ENCODE measurements at regions not wholly inside any gene's neighbourhood (a gene's known extent, or its start where the extent isn't known, plus 50 kb on each side); places are given as distances from the start of the nearest gene placed in this dataset.
"Not testable (repeated sequence)": the region's sequence is repeated elsewhere in the genome, so short reads cannot be mapped to it uniquely, and the experiment has no call there.

DNA sequence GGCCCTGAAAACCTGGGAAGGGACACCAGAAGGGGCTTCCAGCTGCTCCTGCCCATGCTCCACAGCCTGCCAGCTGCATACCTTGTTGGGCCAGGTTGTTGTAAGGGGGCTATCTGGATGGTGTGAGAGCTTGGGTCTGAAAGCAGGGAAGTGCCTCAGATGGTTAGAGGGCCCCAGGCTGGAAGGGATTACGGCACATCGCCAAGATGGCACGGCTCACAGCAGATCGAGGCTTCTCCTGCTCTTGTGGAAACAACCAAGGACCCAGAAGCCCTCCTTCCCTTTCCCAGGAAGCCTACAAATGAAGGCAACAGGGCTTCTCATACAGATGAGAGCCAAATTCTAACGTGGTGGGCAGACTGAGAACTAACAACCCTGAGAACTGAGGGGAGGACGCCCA lies 121.7 kb upstream of the ADCY2 start (continued):
- TF ChIP-seq, protein P1, sequence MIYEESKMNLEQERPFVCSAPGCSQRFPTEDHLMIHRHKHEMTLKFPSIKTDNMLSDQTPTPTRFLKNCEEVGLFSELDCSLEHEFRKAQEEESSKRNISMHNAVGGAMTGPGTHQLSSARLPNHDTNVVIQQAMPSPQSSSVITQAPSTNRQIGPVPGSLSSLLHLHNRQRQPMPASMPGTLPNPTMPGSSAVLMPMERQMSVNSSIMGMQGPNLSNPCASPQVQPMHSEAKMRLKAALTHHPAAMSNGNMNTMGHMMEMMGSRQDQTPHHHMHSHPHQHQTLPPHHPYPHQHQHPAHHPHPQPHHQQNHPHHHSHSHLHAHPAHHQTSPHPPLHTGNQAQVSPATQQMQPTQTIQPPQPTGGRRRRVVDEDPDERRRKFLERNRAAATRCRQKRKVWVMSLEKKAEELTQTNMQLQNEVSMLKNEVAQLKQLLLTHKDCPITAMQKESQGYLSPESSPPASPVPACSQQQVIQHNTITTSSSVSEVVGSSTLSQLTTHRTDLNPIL (CRISPR knock-in tag; IDR thresholded peaks at IDR 0.05; ENCODE audit: low read depth) = no peak
- TF ChIP-seq ZFP3 (CRISPR knock-in tag; IDR thresholded peaks at IDR 0.05) = no peak
- no peak for TF ChIP-seq ISL1 (CRISPR knock-in tag; IDR thresholded peaks at IDR 0.05)
- no peak for TF ChIP-seq RARB (CRISPR knock-in tag; IDR thresholded peaks at IDR 0.05)

DNA sequence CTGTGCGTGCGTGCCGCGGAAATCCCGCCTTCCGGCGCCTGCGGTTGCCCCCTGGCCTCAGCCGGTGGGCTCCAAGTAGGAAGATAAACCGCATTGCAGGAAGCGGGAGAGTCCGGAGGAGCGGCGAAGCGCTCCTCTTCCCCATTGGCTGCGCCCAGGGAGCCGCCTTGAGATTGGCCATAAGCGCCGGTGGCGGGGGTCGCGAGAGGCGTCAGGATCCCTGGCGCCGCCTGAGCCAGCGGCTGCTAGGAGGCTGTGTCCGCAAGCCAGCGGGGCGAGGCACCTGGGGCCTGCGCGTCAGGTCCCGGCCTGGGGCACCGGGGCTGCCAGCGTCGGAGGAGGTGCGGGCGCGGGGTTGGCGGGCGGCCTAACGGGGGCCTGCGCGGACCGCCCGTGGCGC lies 106.3 kb upstream of the ADCY2 start:
- ATAC-seq = not testable (repeated sequence)

DNA sequence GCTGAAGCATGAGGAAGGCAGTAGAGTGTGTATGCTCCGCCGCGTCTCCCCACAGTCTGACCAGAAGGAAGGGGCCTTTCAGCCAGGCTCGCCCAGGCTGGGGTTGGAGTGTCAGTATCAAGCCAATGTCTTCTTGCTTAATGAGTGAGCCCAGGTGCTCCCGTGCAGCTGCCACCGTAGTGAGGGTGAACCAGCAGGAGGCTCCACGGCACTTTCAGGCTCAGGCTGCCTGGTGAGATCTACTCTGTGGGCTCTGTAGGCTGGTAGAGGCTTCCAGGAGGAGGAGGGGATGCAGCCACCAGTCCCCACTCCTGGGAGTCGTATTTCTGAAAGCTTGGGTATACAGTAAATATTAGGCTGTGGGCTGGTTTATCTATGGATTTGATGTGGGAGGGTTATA lies 98.1 kb upstream of the ADCY2 start:
- not testable (repeated sequence) for ATAC-seq

DNA sequence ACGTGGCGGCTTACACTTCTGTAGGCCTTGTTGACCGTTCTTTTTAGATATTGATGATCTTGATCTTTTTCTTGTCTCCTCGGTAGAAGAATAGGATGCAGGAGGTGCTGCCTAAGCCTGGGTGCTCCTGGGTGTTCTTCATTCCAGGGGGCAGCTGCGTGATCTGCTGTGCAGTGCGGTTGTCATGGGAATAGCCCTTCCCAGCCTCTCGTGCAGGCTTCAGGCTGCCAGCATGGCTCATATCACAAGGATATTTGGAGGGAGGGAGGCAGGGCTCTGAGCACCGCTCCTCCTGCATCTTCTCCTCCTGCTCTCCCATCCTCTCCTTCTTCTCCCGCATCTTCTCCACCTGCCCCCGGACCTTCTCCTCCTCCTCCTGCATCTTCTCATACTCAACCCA lies 96.2 kb upstream of the ADCY2 start:
- ATAC-seq = not testable (repeated sequence)

DNA sequence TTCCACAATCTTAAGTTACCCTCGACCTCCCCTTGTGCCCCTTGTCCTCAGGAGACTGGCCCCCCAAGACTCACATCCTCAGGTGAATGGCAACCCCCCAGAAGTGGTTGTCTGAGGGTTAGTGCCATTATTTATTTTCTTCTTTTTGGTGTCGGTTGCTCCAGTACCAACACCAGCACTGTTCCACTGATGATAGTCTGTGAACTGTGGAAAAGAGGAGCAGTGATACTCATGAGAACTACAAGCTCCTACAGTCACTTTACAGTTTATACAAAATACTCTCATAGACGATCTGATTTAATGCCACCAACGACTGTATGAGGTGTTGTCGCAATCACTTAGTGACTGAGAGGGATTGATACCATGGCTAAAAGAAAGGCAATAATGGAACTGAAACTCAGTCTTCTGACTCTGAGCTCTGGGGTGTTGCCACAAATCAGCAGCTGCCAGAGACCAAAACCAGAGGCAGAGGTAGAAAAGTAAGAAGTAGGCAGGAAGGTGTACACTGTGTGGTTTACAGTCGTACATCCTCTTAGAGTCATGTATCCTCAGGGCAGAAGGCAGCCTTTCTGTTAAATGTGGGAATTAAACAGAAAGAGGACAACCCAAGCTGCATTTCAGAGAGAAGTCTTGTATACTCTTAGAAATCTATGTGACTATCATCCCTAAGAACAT lies 90.8 kb upstream of the ADCY2 start:
- not testable (repeated sequence) for ATAC-seq

DNA sequence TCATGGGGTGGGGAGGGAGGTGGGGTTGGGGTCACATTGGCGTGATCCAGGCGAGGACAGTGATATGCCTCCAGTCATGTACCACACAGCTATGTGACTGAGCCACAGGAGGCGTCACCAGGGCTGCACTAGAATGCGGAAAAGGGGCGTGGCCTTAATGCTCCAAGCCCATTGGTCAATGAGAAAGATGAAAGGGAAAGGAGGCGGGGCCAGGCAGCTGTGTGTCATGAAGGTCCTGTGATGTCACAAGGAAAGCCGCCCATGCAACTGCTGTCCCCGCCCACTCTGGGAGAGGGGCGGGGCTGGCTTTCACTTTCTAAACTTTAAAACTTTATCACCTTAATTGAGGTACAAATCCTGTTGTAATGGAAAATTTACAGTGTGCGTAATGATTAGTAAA lies 89.4 kb upstream of the ADCY2 start:
- ATAC-seq = not testable (repeated sequence)

DNA sequence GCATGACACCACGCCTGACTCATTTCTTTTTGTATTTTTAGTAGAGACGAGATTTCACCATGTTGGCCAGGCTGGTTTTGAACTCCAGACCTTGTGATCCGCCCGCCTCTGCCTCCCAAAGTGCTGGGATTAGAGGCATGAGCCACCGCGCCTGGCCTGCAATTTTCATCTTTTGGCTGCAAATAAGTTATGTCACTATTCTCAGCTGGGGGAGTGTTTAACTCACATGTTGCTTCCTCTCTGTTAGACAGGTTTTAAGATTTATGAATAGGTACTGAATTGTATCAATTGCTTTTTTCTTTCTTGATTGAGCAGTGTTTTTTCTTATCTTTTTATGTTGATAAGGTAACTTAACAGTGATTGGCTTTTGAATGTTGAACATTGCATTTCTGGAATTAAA lies 88.2 kb upstream of the ADCY2 start:
- ATAC-seq = not testable (repeated sequence)

DNA sequence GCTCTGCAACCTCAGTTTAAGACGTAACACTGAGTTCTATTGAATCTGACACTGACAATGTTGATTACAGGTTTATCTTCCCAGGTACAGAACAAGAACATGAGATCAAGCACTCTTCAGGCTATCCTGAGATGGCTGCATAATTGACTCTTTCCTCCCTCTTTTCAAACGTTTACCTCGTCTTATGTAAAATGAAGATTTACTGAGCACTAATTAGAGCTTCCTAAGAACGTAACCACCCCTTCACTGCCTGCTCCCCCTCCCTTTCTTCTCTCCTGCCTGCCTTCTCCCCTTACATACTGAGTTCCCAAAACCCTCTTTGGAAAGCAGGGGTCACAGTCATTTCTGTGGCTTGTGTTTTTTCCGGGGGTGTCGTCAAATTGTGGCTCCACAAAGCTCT lies 86.2 kb upstream of the ADCY2 start:
- ATAC-seq = not testable (repeated sequence)

DNA sequence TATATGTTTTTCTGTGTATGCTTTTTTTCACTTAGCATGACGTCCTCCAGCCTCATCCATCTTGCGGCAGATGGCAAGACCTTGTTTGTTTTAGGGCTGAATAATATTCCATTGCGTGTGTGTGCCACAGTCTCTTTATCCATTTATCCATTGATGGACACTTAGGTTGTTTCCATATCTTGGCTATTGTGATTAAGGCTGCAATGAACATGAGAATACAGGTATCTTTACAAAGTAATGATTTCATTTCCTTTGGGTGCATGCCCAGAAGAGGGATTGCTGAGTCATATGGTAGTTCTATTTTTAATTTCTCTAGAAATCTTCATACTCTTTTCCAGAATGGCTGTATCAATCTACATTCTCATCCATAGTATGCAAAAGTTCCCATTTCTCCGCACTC lies 85.3 kb upstream of the ADCY2 start:
- not testable (repeated sequence) for ATAC-seq

DNA sequence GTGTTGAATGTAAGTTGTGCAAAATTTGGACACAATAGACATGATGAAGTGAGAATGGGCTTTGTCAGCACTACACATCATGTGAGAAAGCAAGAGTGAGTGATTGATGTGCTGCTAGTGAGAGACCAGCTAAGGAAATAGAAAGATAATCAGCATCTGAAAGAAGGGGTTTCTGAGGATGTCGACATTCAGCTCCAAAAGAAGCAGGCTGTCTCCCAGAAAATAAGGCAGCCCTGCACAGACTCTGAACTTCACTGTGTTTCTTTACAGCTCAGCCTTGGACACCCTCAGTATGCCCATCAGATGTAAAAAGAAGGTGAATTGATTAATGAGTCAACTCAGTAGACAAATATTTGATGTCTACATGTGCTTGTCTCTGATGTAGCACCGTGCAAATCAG lies 80.8 kb upstream of the ADCY2 start:
- TF ChIP-seq, protein P2, sequence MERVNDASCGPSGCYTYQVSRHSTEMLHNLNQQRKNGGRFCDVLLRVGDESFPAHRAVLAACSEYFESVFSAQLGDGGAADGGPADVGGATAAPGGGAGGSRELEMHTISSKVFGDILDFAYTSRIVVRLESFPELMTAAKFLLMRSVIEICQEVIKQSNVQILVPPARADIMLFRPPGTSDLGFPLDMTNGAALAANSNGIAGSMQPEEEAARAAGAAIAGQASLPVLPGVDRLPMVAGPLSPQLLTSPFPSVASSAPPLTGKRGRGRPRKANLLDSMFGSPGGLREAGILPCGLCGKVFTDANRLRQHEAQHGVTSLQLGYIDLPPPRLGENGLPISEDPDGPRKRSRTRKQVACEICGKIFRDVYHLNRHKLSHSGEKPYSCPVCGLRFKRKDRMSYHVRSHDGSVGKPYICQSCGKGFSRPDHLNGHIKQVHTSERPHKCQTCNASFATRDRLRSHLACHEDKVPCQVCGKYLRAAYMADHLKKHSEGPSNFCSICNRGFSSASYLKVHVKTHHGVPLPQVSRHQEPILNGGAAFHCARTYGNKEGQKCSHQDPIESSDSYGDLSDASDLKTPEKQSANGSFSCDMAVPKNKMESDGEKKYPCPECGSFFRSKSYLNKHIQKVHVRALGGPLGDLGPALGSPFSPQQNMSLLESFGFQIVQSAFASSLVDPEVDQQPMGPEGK (CRISPR knock-in tag; IDR thresholded peaks at IDR 0.05; ENCODE audit: borderline replicate concordance) = no peak
- no peak for TF ChIP-seq ZNF8 (CRISPR knock-in tag; IDR thresholded peaks at IDR 0.05)
- no peak for TF ChIP-seq BACH2 (CRISPR knock-in tag; IDR thresholded peaks at IDR 0.05; ENCODE audit: borderline replicate concordance)
- no peak for TF ChIP-seq ZFP30 (CRISPR knock-in tag; IDR thresholded peaks at IDR 0.05)
- TF ChIP-seq TOX (CRISPR knock-in tag; IDR thresholded peaks at IDR 0.05; ENCODE audit: borderline replicate concordance) = no peak
- TF ChIP-seq ZFP3 (CRISPR knock-in tag; IDR thresholded peaks at IDR 0.05) = no peak
- TF ChIP-seq PPARA (CRISPR knock-in tag; IDR thresholded peaks at IDR 0.05; ENCODE audit: borderline replicate concordance) = no peak
- no peak for TF ChIP-seq ARNTL (CRISPR knock-in tag; IDR thresholded peaks at IDR 0.05; ENCODE audit: borderline replicate concordance, low read depth)
- TF ChIP-seq GLIS3 (CRISPR knock-in tag; IDR thresholded peaks at IDR 0.05) = no peak
- no peak for TF ChIP-seq SNAI2 (CRISPR knock-in tag; IDR thresholded peaks at IDR 0.05)
- TF ChIP-seq, protein P3, sequence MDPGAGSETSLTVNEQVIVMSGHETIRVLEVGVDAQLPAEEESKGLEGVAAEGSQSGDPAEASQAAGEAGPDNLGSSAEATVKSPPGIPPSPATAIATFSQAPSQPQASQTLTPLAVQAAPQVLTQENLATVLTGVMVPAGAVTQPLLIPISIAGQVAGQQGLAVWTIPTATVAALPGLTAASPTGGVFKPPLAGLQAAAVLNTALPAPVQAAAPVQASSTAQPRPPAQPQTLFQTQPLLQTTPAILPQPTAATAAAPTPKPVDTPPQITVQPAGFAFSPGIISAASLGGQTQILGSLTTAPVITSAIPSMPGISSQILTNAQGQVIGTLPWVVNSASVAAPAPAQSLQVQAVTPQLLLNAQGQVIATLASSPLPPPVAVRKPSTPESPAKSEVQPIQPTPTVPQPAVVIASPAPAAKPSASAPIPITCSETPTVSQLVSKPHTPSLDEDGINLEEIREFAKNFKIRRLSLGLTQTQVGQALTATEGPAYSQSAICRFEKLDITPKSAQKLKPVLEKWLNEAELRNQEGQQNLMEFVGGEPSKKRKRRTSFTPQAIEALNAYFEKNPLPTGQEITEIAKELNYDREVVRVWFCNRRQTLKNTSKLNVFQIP (CRISPR knock-in tag; IDR thresholded peaks at IDR 0.05; ENCODE audit: borderline replicate concordance, low read depth) = no peak
- no peak for ATAC-seq
